Stimulated activated naive CD8-positive, alpha-beta T cell treated with anti-CD3 and anti-CD28 coated beads, Interleukin-15, Interleukin-2, amounts not matched to agents 100 ng/mL and 50 ng/mL, for 24 hours (primary cell): ENCODE measurements at regions not wholly inside any gene's neighbourhood (a gene's known extent, or its start where the extent isn't known, plus 50 kb on each side); places are given as distances from the start of the nearest gene placed in this dataset.

Source experiments
- H3K27ac Mint-ChIP-seq: one replicate; pipeline ENCODE4 v1.8.0; 2021; ENCODE audit warnings: mild to moderate bottlenecking, mixed read lengths
- H3K27me3 Mint-ChIP-seq: one replicate; pipeline ENCODE4 v1.8.0; 2021; ENCODE audit warnings: mixed read lengths
- H3K36me3 Mint-ChIP-seq: one replicate; pipeline ENCODE4 v1.8.0; 2021; ENCODE audit warnings: low read depth, mixed read lengths
- H3K4me1 Mint-ChIP-seq: one replicate; pipeline ENCODE4 v1.8.0; 2021; ENCODE audit warnings: low read depth, mixed read lengths
- H3K4me3 Mint-ChIP-seq: one replicate; pipeline ENCODE4 v1.8.0; 2021; ENCODE audit warnings: mild to moderate bottlenecking, mixed read lengths
- H3K9me3 Mint-ChIP-seq: one replicate; pipeline ENCODE4 v1.8.0; 2021; ENCODE audit warnings: mixed read lengths

GRCh38 chr4:74537459-74537858 lies 92.5 kb downstream of the AREG start:
- Mint-ChIP-seq H3K9me3 (no peaks in the 10 kb centered on the region), H3K36me3 (no peaks in the 10 kb centered on the region), H3K27ac (no peak overlapping the region), H3K4me1 (no peaks in the 10 kb centered on the region), H3K27me3 (peaks cover 6% of the 10 kb centered on the region), H3K4me3 (no peak overlapping the region)

GRCh38 chr4:74539044-74539790 lies 94.3 kb downstream of the AREG start:
- Mint-ChIP-seq H3K27ac (no peak overlapping the region), H3K4me1 (peaks cover 6% of the 10 kb centered on the region), H3K4me3 (no peak overlapping the region), H3K36me3 (no peaks in the 10 kb centered on the region), H3K27me3 (peaks cover 4% of the 10 kb centered on the region), H3K9me3 (no peaks in the 10 kb centered on the region)

- Mint-ChIP-seq H3K36me3 (no peaks in the 10 kb centered on the region), H3K9me3 (no peaks in the 10 kb centered on the region)
These were observed 95.3 kb downstream of the AREG start for GRCh38 chr4:74540193-74540592.

GRCh38 chr4:74541667-74542066 lies 96.7 kb downstream of the AREG start:
- H3K4me3 Mint-ChIP-seq = no peak overlapping the region
- H3K27ac Mint-ChIP-seq = no peak overlapping the region
- peaks cover 4% of the 10 kb centered on the region for H3K27me3 Mint-ChIP-seq
- no peaks in the 10 kb centered on the region for H3K9me3 Mint-ChIP-seq
- H3K36me3 Mint-ChIP-seq = no peaks in the 10 kb centered on the region
- peaks cover 6% of the 10 kb centered on the region for H3K4me1 Mint-ChIP-seq

More at GRCh38 chr4:74540193-74540592, 95.3 kb downstream of the AREG start:
- no peak overlapping the region for H3K4me3 Mint-ChIP-seq
- H3K27me3 Mint-ChIP-seq = peaks cover 4% of the 10 kb centered on the region
- H3K4me1 Mint-ChIP-seq = peaks cover 6% of the 10 kb centered on the region
- H3K27ac Mint-ChIP-seq = no peak overlapping the region

GRCh38 chr4:74543231-74543781 lies 98.4 kb downstream of the AREG start:
- peaks cover 6% of the 10 kb centered on the region for H3K4me1 Mint-ChIP-seq
- no peak overlapping the region for H3K4me3 Mint-ChIP-seq
- peaks cover 4% of the 10 kb centered on the region for H3K27me3 Mint-ChIP-seq
- H3K9me3 Mint-ChIP-seq = no peaks in the 10 kb centered on the region
- H3K36me3 Mint-ChIP-seq = no peaks in the 10 kb centered on the region
- H3K27ac Mint-ChIP-seq = no peak overlapping the region

GRCh38 chr4:74543983-74544382 lies 99.0 kb downstream of the AREG start:
- Mint-ChIP-seq H3K9me3 (no peaks in the 10 kb centered on the region), H3K4me3 (no peak overlapping the region), H3K27me3 (peaks cover 4% of the 10 kb centered on the region), H3K4me1 (peaks cover 6% of the 10 kb centered on the region), H3K36me3 (no peaks in the 10 kb centered on the region), H3K27ac (no peak overlapping the region)

- no peaks in the 10 kb centered on the region for H3K9me3 Mint-ChIP-seq
- no peak overlapping the region for H3K27ac Mint-ChIP-seq
- peaks cover 6% of the 10 kb centered on the region for H3K4me1 Mint-ChIP-seq
- H3K4me3 Mint-ChIP-seq = no peak overlapping the region
- H3K36me3 Mint-ChIP-seq = no peaks in the 10 kb centered on the region
- peaks cover 4% of the 10 kb centered on the region for H3K27me3 Mint-ChIP-seq
These were observed 99.9 kb downstream of the AREG start for GRCh38 chr4:74544655-74545361.

- Mint-ChIP-seq H3K36me3 (no peaks in the 10 kb centered on the region), H3K4me3 (no peak overlapping the region), H3K4me1 (peaks cover 6% of the 10 kb centered on the region), H3K27me3 (peaks cover 4% of the 10 kb centered on the region), H3K9me3 (no peaks in the 10 kb centered on the region), H3K27ac (no peak overlapping the region)
These were observed 100.5 kb downstream of the AREG start for GRCh38 chr4:74545448-74545847.

GRCh38 chr4:74546057-74546456 lies 101.1 kb downstream of the AREG start:
- no peaks in the 10 kb centered on the region for H3K36me3 Mint-ChIP-seq
- no peaks in the 10 kb centered on the region for H3K9me3 Mint-ChIP-seq
- H3K27ac Mint-ChIP-seq = no peak overlapping the region
- no peak overlapping the region for H3K4me3 Mint-ChIP-seq
- H3K4me1 Mint-ChIP-seq = peaks cover 6% of the 10 kb centered on the region
- peaks cover 4% of the 10 kb centered on the region for H3K27me3 Mint-ChIP-seq

- Mint-ChIP-seq H3K9me3 (no peaks in the 10 kb centered on the region), H3K36me3 (no peaks in the 10 kb centered on the region), H3K27ac (no peak overlapping the region)
These were observed 102.1 kb downstream of the AREG start for GRCh38 chr4:74547042-74547441.

GRCh38 chr4:74548561-74548960 lies 103.6 kb downstream of the AREG start:
- no peak overlapping the region for H3K4me3 Mint-ChIP-seq
- H3K27ac Mint-ChIP-seq = no peak overlapping the region
- H3K4me1 Mint-ChIP-seq = no peaks in the 10 kb centered on the region
- H3K27me3 Mint-ChIP-seq = no peaks in the 10 kb centered on the region
- H3K9me3 Mint-ChIP-seq = no peaks in the 10 kb centered on the region
- no peaks in the 10 kb centered on the region for H3K36me3 Mint-ChIP-seq

More at GRCh38 chr4:74547042-74547441, 102.1 kb downstream of the AREG start:
- Mint-ChIP-seq H3K27me3 (no peaks in the 10 kb centered on the region), H3K4me1 (peaks cover 6% of the 10 kb centered on the region), H3K4me3 (no peak overlapping the region)

GRCh38 chr4:74549936-74550335 lies 105.0 kb downstream of the AREG start:
- Mint-ChIP-seq H3K27ac (no peak overlapping the region), H3K9me3 (no peaks in the 10 kb centered on the region), H3K36me3 (no peaks in the 10 kb centered on the region), H3K4me1 (no peaks in the 10 kb centered on the region), H3K4me3 (no peak overlapping the region), H3K27me3 (no peaks in the 10 kb centered on the region)

- peaks cover 4% of the 10 kb centered on the region for H3K9me3 Mint-ChIP-seq
- no peak overlapping the region for H3K4me3 Mint-ChIP-seq
- no peaks in the 10 kb centered on the region for H3K4me1 Mint-ChIP-seq
- H3K36me3 Mint-ChIP-seq = no peaks in the 10 kb centered on the region
- H3K27me3 Mint-ChIP-seq = no peaks in the 10 kb centered on the region
- H3K27ac Mint-ChIP-seq = no peak overlapping the region
These were observed 110.3 kb downstream of the AREG start for GRCh38 chr4:74555231-74555630.

- Mint-ChIP-seq H3K27me3 (no peaks in the 10 kb centered on the region), H3K4me1 (no peaks in the 10 kb centered on the region), H3K9me3 (peaks cover 4% of the 10 kb centered on the region), H3K4me3 (no peak overlapping the region), H3K36me3 (no peaks in the 10 kb centered on the region), H3K27ac (no peak overlapping the region)
These were observed 110.9 kb downstream of the AREG start for GRCh38 chr4:74555843-74556242.

GRCh38 chr4:74559853-74560252 lies 114.9 kb downstream of the AREG start:
- Mint-ChIP-seq H3K27ac (no peak overlapping the region), H3K27me3 (no peaks in the 10 kb centered on the region), H3K36me3 (no peaks in the 10 kb centered on the region), H3K4me3 (no peak overlapping the region), H3K9me3 (peaks cover 4% of the 10 kb centered on the region), H3K4me1 (no peaks in the 10 kb centered on the region)
